Limb (tissue), 2 donors: ENCODE measurements at regions not wholly inside any gene's neighbourhood (a gene's known extent, or its start where the extent isn't known, plus 50 kb on each side); places are given as distances from the start of the nearest gene placed in this dataset.

ENCODE experiments used
- DNase-seq, 2 donors: peaks; one replicate each; pipeline ENCODE4 v3.0.0-alpha.2; 2016; ENCODE audit errors: extremely low spot score in 2 of 2

- no peak for DNase-seq
Measured at GRCh38 chr3:181855825-181856224, 144.1 kb downstream of the SOX2 start.

DNA sequence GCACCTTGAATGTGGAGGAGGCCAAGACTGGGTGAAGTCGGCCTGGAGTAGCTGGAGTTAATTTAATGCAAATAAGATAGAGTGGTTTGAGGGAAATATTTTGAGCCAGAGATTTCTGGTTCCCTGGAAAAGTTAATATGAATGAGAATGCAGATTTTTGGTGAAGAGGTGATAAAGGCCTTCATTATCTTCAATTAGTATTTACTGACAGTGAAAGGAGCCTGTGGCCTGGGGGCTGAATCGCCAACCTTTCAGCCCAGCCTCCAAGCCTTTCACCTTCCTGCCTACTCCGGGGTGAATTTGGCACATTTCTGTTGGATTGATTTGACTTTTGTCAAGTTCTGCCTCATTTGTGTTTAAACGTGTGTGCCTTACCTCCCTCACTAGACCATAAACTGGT, 147.8 kb downstream of the SOX2 start:
- DNase-seq, result no peak

DNA sequence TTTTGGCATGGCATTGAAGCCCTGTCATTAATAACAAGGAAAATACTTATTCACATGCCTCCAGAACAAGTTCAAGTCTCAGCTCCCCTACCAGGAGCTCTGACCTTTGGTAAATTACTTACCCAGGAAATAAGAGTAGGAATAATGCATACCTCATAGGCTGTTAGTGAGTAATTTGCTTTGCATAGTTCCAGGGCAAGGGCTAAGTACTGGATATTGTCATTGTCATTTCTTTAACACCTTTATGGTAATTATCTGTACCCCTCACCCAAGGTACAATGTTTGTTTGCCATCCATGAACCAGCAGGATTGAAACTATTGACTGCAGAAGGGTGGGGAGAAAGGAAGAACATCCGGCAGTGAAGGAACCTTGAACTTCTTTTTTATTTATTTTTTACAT, 148.5 kb downstream of the SOX2 start:
- no peak for DNase-seq

GRCh38 chr3:181862502-181862901, 150.8 kb downstream of the SOX2 start:
- no peak for DNase-seq

GRCh38 chr3:181868576-181869082, 156.9 kb downstream of the SOX2 start:
- no peak for DNase-seq

- DNase-seq, result no peak
Measured at GRCh38 chr3:181872887-181873286, 161.2 kb downstream of the SOX2 start.

GRCh38 chr3:181879926-181880325, 168.2 kb downstream of the SOX2 start:
- DNase-seq, result no peak

DNA sequence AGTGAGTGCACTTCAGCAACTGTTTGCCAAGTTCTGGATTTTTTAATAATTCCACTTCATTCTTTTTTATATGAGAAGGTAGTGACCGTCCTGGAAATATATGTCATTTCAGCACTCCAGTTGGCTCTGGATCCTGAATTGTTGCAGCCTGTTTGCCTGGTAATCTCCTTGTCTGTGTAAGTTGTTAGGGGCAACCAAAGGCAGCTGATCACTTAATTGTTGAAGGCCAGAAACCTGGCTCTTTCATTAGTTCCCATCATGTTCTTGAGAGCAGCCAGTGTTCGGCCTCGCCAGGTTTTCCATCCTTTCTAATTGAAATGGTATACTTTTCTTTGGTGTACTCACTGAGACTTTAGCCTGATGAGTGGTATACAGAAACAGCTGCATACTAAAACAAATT, 168.6 kb downstream of the SOX2 start:
- DNase-seq, result peak in 1 of 2 donors; percentile 31

DNA sequence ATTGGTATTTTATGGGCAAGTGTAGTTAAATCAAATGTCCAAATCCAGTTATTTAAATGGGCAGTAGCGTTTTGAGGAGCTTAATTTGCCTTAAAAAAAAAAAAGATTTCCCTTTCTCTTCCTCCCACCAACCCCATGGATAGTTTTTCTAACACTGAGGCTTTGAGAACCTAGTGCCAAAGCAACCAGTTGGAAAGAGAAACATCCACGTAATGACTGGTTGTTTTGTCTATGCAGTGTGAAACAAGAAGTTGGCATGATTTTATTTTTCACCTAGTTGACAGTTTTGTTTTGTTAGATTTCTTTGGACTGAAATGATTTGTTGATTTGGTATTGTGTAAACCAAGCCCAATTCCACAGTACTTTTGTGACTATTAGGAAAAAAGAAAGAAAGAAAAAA, 170.0 kb downstream of the SOX2 start:
- DNase-seq, result no peak

- DNase-seq, result no peak
Measured at GRCh38 chr3:181885868-181886630, 174.3 kb downstream of the SOX2 start.

GRCh38 chr3:181886676-181887075, 175.0 kb downstream of the SOX2 start:
- no peak for DNase-seq

GRCh38 chr3:181887685-181888084, 176.0 kb downstream of the SOX2 start:
- no peak for DNase-seq

DNA sequence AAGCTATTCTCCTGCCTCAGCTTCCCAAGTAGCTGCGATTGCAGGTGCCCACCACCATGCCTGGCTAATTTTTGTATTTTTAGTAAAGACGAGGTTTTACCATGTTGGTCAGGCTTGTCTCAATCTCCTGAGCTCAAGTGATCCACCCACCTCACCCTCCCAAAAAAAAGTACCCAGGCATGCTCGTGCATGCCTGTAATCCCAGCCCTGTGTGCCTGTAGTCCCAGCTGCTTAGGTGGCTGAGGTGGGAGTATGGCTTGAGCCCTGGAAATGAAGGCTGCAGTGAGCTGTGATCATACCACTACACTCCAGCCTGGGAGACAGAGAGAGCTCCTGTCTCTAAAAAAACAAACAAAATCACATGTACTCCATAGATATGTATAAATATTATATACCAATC, 176.5 kb downstream of the SOX2 start:
- no peak for DNase-seq

DNA sequence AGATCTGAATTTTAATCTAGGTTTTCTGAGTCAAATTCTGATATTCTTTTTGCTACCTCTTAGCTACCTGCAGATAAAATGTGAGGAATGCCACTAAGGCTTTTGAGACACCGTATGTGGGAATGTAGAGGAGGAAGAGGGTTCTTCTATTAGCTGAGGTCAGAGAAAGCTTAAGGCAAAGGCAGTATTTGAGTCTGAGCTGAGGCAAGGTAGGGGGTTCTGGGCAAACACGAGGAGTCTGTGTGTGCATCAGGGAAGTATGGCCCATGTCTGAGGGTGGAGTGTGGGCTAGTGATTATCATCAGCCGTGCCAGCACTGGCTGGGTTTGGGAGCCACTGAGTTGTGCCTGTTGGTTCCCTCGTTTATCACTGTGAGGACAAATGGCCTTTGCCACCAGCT, 181.1 kb downstream of the SOX2 start:
- DNase-seq, result no peak

DNA sequence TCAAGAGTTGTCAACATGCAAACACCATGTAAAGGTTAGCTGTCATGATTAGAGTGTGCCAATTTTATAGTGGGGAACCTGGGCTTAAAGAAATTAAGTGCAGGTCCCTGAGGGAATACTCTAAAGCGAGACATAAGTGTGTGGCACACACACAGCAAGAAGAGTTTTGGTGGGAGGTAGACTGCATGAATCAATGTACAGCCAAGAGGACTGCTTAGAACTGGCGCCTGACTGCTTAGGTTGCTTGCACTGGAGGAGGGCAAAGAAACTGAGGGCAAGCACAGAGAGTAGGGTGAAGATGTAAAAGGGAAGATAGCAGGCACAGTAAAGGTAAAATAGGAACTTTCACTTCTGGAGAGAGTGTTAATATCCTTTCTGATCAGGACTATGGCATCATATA, 184.9 kb downstream of the SOX2 start:
- DNase-seq, result no peak

DNA sequence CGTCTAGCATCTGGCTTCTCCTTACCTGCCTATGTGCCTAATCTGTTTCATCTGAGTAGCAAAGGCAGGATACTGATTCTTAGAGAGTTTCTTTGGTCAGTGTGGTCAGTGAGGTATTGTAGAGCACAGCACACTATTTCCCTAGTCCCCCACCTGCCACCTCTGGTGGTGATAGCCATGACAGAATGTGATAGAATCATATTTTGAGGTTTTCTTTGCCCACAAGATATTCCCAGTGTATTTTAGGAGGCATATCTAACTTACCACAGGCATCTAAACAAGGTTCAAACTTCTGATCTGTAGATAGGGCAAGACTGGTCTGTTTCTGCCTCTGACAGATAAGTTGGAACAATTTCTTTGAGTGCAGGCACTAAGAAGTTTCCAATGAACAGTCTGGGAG, 188.0 kb downstream of the SOX2 start:
- no peak for DNase-seq

- no peak for DNase-seq
Measured at GRCh38 chr3:181901626-181902025, 189.9 kb downstream of the SOX2 start.

DNA sequence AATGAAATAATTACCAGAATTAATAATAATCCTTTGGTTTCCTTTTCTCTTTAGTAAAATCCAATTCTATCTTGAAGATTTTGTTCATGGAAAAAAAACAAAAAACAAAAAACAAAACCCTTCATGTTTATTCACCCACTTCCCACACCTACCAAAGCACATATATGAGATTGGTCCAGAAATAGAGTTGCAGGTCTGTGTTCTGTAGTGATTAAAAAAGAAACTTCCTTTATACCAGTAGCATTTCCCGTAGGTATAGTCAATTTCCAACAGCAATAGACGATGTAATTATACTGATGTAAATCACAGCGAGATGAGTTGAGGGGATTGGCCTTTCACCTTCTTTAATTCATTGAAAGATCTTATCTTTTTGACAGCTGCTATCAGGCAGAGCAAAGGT, 194.6 kb downstream of the SOX2 start:
- no peak for DNase-seq

GRCh38 chr3:181909241-181909640, 197.5 kb downstream of the SOX2 start:
- no peak for DNase-seq

- no peak for DNase-seq
Measured at GRCh38 chr3:181912384-181912783, 200.7 kb downstream of the SOX2 start.

GRCh38 chr3:181913254-181913653, 201.5 kb downstream of the SOX2 start:
- DNase-seq, result no peak

GRCh38 chr3:181915551-181915950, 203.8 kb downstream of the SOX2 start:
- DNase-seq, result no peak

GRCh38 chr3:181916013-181916412, 204.3 kb downstream of the SOX2 start:
- DNase-seq, result no peak

GRCh38 chr3:181917027-181917426, 205.3 kb downstream of the SOX2 start:
- DNase-seq, result no peak
